A673 (cell line): ENCODE measurements at regions not wholly inside any gene's neighbourhood (a gene's known extent, or its start where the extent isn't known, plus 50 kb on each side); places are given as distances from the start of the nearest gene placed in this dataset.

ENCODE experiments used
- BruUV-seq: library from RNA; stranded (reverse); fragments of 400-500 nt; replicated peaks from 2 replicates; lab custom pipeline; 2021; lab: Mats Ljungman, UMichigan
- CTCF ChIA-PET: fragments of 300-600 bp; sonication (Branson Sonifier 250); formaldehyde crosslinking; loops from one replicate; lab custom pipeline; 2022; ENCODE audit warnings: antibody characterized with exemption; lab: Charles Lee
- POLR2A ChIA-PET: fragments of 300-600 bp; sonication (Branson Sonifier 250); formaldehyde crosslinking; loops from one replicate; lab custom pipeline; 2022; ENCODE audit warnings: antibody characterized with exemption; ENCODE audit not compliant: low non-redundant PET; lab: Charles Lee
- DNase-seq: peaks from one replicate; pipeline ENCODE4 v3.0.0-alpha.2; 2015; ENCODE audit warnings: low spot score
- H3K27ac ChIP-seq: fragments of 200-600 bp; sonication (generic); 2 replicates; pipeline ENCODE4 v1.5.1; 2016; ENCODE audit warnings: mixed run types, low read depth, mild to moderate bottlenecking, mixed read lengths, antibody characterized with exemption, low read length; ENCODE audit not compliant: poor library complexity, severe bottlenecking
- H3K27me3 ChIP-seq: fragments of 200-600 bp; sonication (generic); replicated peaks from 2 replicates; pipeline ENCODE4 v1.6.1; 2017; ENCODE audit warnings: mixed run types, low read depth, mild to moderate bottlenecking, mixed read lengths, antibody characterized with exemption, low read length; ENCODE audit not compliant: insufficient read depth, poor library complexity
- H3K36me3 ChIP-seq: fragments of 200-600 bp; sonication (generic); 2 replicates; pipeline ENCODE4 v1.6.1; 2016; ENCODE audit warnings: mixed run types, mild to moderate bottlenecking, mixed read lengths, antibody characterized with exemption, low read length; ENCODE audit not compliant: insufficient read depth, poor library complexity, severe bottlenecking
- H3K4me1 ChIP-seq: fragments of 200-600 bp; sonication (generic); 2 replicates; pipeline ENCODE4 v1.6.1; 2017; ENCODE audit warnings: mixed run types, mild to moderate bottlenecking, mixed read lengths, antibody characterized with exemption, low read length; ENCODE audit not compliant: insufficient read depth, poor library complexity, severe bottlenecking
- H3K4me3 ChIP-seq: fragments of 200-600 bp; sonication (generic); 2 replicates; pipeline ENCODE4 v1.5.1; 2016; ENCODE audit warnings: low read depth, mixed run types, mild to moderate bottlenecking, mixed read lengths, low read length; ENCODE audit not compliant: poor library complexity, severe bottlenecking
- H3K9me3 ChIP-seq: fragments of 200-600 bp; sonication (generic); 2 replicates; pipeline ENCODE4 v1.6.1; 2016; ENCODE audit warnings: mixed run types, low read depth, mild to moderate bottlenecking, mixed read lengths, antibody characterized with exemption, low read length; ENCODE audit not compliant: poor library complexity, severe bottlenecking
- CTCF ChIP-seq: fragments of 300-800, 200-600 bp; sonication (generic); conservative IDR thresholded peaks from 2 replicates; pipeline ENCODE4 v1.5.1; 2017; ENCODE audit warnings: low read depth, mild to moderate bottlenecking, antibody characterized with exemption, low read length, moderate library complexity, mixed read lengths
- EZH2 ChIP-seq: fragments of 200-600 bp; sonication (generic); IDR thresholded peaks from 2 replicates; pipeline ENCODE4 v1.6.1; 2017; ENCODE audit warnings: borderline replicate concordance, low read depth, mild to moderate bottlenecking, mixed read lengths, antibody characterized with exemption, low read length; ENCODE audit not compliant: poor library complexity, severe bottlenecking
- intact Hi-C: fragments of 100-400 bp; cut with micrococcal nuclease; formaldehyde crosslinking; loops from one replicate; pipeline ENCODE4 v1.10.0; 2022; ENCODE audit not compliant: unreplicated experiment

GRCh38 chr7:47132471-47132870, 449.4 kb downstream of the TNS3 start:
- H3K27me3 ChIP-seq = peaks cover 4% of the 10 kb centered on the region
- intact Hi-C loops = no loop called here
- ChIA-PET POLR2A (no interaction called here), CTCF (no interaction called here)
- TF ChIP-seq CTCF = no peak
- TF ChIP-seq EZH2 = no peak
- H3K36me3 ChIP-seq = no peaks in the 10 kb centered on the region
- no peak overlapping the region for H3K27ac ChIP-seq
- H3K4me1 ChIP-seq = no peaks in the 10 kb centered on the region
- DNase-seq = no peak
- BruUV-seq = no TSS peak
- no peak overlapping the region for H3K4me3 ChIP-seq
- no peaks in the 10 kb centered on the region for H3K9me3 ChIP-seq

DNA sequence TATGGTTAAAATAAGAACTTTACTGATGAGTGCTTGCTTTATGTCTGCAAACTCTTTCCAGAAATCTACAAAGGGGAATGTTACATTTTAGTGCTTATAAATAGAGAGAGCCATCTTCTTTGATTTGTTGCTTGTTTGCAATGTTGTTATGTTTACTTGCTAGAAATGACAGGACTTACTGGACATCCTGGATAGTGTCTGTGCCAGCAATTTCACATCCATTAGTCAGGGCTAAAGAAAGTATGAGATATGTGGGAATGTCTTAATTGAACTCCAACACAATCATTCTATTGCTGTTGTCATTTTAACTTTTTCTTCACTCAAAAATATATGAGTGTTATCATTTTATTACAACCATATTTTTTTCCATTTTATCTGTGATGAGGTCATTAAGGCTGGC, 453.2 kb downstream of the TNS3 start:
- ChIA-PET POLR2A (no interaction called here), CTCF (no interaction called here)
- no TSS peak for BruUV-seq

GRCh38 chr7:47125529-47125928, 456.4 kb downstream of the TNS3 start:
- TF ChIP-seq EZH2 (no peak), CTCF (no peak)
- H3K9me3 ChIP-seq = no peaks in the 10 kb centered on the region
- no peaks in the 10 kb centered on the region for H3K27me3 ChIP-seq
- ChIA-PET CTCF (no interaction called here), POLR2A (no interaction called here)
- BruUV-seq = no TSS peak
- no peak for DNase-seq
- H3K27ac ChIP-seq = no peak overlapping the region
- intact Hi-C loops = no loop called here
- H3K36me3 ChIP-seq = no peaks in the 10 kb centered on the region
- no peaks in the 10 kb centered on the region for H3K4me1 ChIP-seq
- H3K4me3 ChIP-seq = no peak overlapping the region

More for the DNA sequence above, 453.2 kb downstream of the TNS3 start:
- TF ChIP-seq CTCF = no peak
- no peak for TF ChIP-seq EZH2
- no peaks in the 10 kb centered on the region for H3K4me1 ChIP-seq
- no peaks in the 10 kb centered on the region for H3K36me3 ChIP-seq
- intact Hi-C loops = no loop called here
- H3K9me3 ChIP-seq = no peaks in the 10 kb centered on the region
- H3K27ac ChIP-seq = no peak overlapping the region
- H3K4me3 ChIP-seq = no peak overlapping the region
- H3K27me3 ChIP-seq = peaks cover 4% of the 10 kb centered on the region
- no peak for DNase-seq
